Testis (tissue), 2 donors: ENCODE measurements at regions not wholly inside any gene's neighbourhood (a gene's known extent, or its start where the extent isn't known, plus 50 kb on each side); places are given as distances from the start of the nearest gene placed in this dataset.

Experiments
- DNase-seq: peaks from one replicate; pipeline ENCODE4 v3.0.0-alpha.2; 2019
- H3K27ac ChIP-seq, 2 donors: fragments of 200-600 bp; sonication (generic); one replicate each; pipeline ENCODE4 v1.5.1; 2019
- H3K27me3 ChIP-seq: fragments of 200-600 bp; sonication (generic); one replicate; pipeline ENCODE4 v1.5.1; 2019
- H3K36me3 ChIP-seq: fragments of 200-600 bp; sonication (generic); one replicate; pipeline ENCODE4 v1.5.1; 2017; ENCODE audit warnings: low read depth; ENCODE audit errors: missing control alignments
- H3K4me1 ChIP-seq: fragments of 200-600 bp; sonication (generic); one replicate; pipeline ENCODE4 v1.5.1; 2019
- H3K4me3 ChIP-seq, 2 donors: fragments of 200-600 bp; sonication (generic); one replicate each; pipeline ENCODE4 v1.5.1; 2017 to 2019
- H3K9me3 ChIP-seq: fragments of 200-600 bp; sonication (generic); one replicate; pipeline ENCODE4 v1.5.1; 2017
- CTCF ChIP-seq, 3 experiments: fragments of 450-650 bp in 2 of 3; fragments of 200-600 bp in 1 of 3; sonication (generic) in 1 of 3; IDR thresholded peaks; one replicate each; pipeline ENCODE4 v1.5.1; 2016 to 2019; ENCODE audit warnings: antibody characterized with exemption in 3 of 3, mild to moderate bottlenecking in 2 of 3, moderate library complexity in 1 of 3
- POLR2A ChIP-seq: fragments of 450-650 bp; IDR thresholded peaks from one replicate; pipeline ENCODE4 v1.6.1; 2017; ENCODE audit warnings: antibody characterized with exemption, mild to moderate bottlenecking, moderate library complexity
- WGBS, 2 donors: methylation state at CpG; one replicate each; pipeline ENCODE4 v1.1.5; 2018; 5-methylcytosine and 5-hydroxymethylcytosine counted together
- intact Hi-C: fragments of 100-400 bp; cut with DNase I; formaldehyde crosslinking; loops from one replicate; pipeline ENCODE4 v1.15.1; 2023; ENCODE audit warnings: low total_unique reads

GRCh38 chr4:30380404-30380998, 339.7 kb upstream of the PCDH7 start:
- peak; percentile 82 for DNase-seq
- 50 to 52% methylated on average over 5 to 6 of the region's 6 CpGs for WGBS, 2 donors
- H3K4me1 ChIP-seq: no peaks in the 10 kb centered on the region
- intact Hi-C loops: no loop called here
- no peaks in the 10 kb centered on the region for H3K27me3 ChIP-seq
- H3K4me3 ChIP-seq: no peak overlapping the region
- H3K36me3 ChIP-seq: no peaks in the 10 kb centered on the region
- H3K27ac ChIP-seq: no peak overlapping the region
- TF ChIP-seq POLR2A (no peak), CTCF (IDR thresholded peaks at IDR 0.05) (peak in 2 of 3 experiments; percentile 35 to 75)
- H3K9me3 ChIP-seq: no peaks in the 10 kb centered on the region

GRCh38 chr4:30385650-30386049, 334.5 kb upstream of the PCDH7 start:
- 91 to 93% methylated on average over 2 of the region's 2 CpGs for WGBS, 2 donors
- H3K27ac ChIP-seq: no peak overlapping the region
- no peaks in the 10 kb centered on the region for H3K4me1 ChIP-seq
- intact Hi-C loops: no loop called here
- no peak for DNase-seq
- TF ChIP-seq CTCF (IDR thresholded peaks at IDR 0.05): no peak
- no peak for TF ChIP-seq POLR2A
- H3K36me3 ChIP-seq: no peaks in the 10 kb centered on the region
- no peak overlapping the region for H3K4me3 ChIP-seq
- no peaks in the 10 kb centered on the region for H3K27me3 ChIP-seq
- no peaks in the 10 kb centered on the region for H3K9me3 ChIP-seq

DNA sequence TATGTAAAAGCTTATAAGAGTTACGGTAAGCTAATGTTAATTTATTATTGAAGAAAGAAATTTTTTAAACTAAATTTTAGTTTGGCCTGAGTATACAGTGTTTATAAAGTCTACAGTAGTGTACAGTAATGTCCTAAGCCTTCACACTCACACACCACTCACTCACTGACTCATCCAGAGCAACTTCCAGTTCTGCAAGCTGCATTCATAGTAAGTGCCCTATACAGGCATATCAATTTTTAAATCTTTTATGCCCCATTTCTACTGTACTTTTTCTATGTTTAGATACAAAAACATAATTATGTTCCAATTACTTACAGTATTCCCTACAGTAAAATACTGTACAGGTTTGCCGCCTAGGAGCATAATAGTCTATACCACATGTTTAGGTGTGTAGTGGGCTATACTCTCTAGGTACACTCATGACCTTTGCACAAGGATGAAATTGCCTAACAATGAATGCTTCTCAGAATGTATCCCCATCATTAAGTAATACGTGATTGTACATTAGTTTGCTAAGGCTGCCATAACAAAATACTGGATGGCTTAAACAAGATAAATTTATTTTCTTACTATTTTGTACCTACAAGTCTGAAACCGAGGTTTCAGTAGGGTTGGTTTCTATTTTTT, 333.8 kb upstream of the PCDH7 start:
- Histone ChIP-seq H3K9me3 (no peaks in the 10 kb centered on the region), H3K4me1 (no peaks in the 10 kb centered on the region), H3K4me3 (no peak overlapping the region), H3K36me3 (no peaks in the 10 kb centered on the region), H3K27me3 (no peaks in the 10 kb centered on the region), H3K27ac (no peak overlapping the region)
- WGBS, 2 donors: 81 to 94% methylated on average over 4 of the region's 4 CpGs
- DNase-seq: no peak
- intact Hi-C loops: no loop called here
- no peak for TF ChIP-seq CTCF (IDR thresholded peaks at IDR 0.05)
- TF ChIP-seq POLR2A: no peak

- intact Hi-C loops: no loop called here
- H3K27ac ChIP-seq: no peak overlapping the region
- no peaks in the 10 kb centered on the region for H3K4me1 ChIP-seq
- no peaks in the 10 kb centered on the region for H3K36me3 ChIP-seq
- TF ChIP-seq CTCF (IDR thresholded peaks at IDR 0.05) (no peak), POLR2A (no peak)
- DNase-seq: no peak
- 40 to 42% methylated on average over 2 of the region's 2 CpGs for WGBS, 2 donors
- H3K4me3 ChIP-seq: no peak overlapping the region
- no peaks in the 10 kb centered on the region for H3K27me3 ChIP-seq
- H3K9me3 ChIP-seq: no peaks in the 10 kb centered on the region
Observed at GRCh38 chr4:30395902-30396301, 324.3 kb upstream of the PCDH7 start.
